Stimulated activated CD8-positive, alpha-beta memory T cell treated with anti-CD3 and anti-CD28 coated beads, Interleukin-4, amount 100 ng/mL, for 1 hour (primary cell): ENCODE measurements at regions not wholly inside any gene's neighbourhood (a gene's known extent, or its start where the extent isn't known, plus 50 kb on each side); places are given as distances from the start of the nearest gene placed in this dataset.

ENCODE experiments used
- DNase-seq, 2 donors: peaks; one replicate each; pipeline ENCODE4 v3.0.0-alpha.2; 2020; ENCODE audit warnings: low read depth in 2 of 2, low spot score in 1 of 2

GRCh38 chr22:47783433-47784366 lies 1021.2 kb downstream of the TBC1D22A start:
- no peak for DNase-seq

GRCh38 chr22:47782328-47783075 lies 1020.1 kb downstream of the TBC1D22A start:
- DNase-seq, result no peak

DNA sequence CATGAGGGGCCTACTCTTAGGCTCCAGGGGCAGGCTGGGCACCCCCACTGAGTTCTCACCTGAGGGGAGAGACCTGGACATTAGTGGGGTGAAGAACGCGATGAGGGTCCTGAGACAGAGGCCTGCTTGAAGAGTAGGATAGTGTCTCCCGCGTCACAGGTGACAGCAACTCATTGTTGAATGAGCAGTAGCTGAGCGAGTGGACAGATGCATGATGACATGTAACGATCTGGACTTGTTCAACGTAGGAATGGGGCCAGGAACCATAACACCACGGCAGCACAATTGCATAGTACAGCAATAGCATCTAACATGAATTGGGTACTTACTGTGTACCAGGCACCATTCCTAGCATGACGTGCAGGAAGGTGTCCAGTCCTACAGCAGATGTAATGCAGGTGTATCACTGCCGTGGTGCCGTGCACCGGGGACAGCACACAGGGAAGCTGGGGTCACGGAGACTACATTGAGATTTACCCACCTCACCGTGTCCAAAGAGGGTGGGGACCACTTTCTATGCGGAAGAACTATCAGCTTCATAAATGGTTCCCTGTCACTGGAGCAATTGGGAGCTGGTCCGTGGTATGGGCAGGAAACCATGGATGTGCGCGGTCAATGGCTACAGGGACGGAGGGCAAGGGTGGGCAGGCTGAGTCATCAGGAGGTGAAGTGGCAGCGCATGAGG lies 1019.1 kb downstream of the TBC1D22A start:
- no peak for DNase-seq

- no peak for DNase-seq
Observed at GRCh38 chr22:47781024-47781423, 1018.6 kb downstream of the TBC1D22A start.

DNA sequence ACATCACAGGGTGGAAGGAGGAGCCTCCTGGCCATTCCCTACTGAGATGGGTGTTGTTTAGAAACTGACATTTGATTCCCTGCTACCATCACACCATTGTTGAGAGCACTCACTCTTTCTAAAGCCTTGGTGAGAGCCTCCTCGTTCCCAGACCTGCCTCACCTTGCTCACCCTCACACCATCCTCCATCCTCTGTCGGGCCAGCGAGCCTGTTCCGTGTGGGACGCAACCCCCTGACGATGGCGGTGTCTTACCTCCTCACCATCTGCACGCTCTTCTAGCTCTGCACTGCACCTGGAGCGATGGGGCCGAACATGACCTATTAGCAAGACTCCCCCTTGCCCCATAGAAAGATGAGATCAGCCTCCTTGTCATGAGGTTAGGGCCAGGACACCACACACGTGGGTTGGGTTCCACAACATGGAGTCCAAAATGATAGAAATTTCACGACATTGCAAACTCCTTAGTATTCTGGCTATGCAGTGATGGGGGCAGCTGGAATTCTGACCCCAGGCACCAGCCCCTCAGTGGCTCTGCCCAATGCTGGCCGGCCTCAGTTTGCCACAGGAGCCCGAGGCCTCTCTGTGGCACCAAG lies 1017.9 kb downstream of the TBC1D22A start:
- no peak for DNase-seq

DNA sequence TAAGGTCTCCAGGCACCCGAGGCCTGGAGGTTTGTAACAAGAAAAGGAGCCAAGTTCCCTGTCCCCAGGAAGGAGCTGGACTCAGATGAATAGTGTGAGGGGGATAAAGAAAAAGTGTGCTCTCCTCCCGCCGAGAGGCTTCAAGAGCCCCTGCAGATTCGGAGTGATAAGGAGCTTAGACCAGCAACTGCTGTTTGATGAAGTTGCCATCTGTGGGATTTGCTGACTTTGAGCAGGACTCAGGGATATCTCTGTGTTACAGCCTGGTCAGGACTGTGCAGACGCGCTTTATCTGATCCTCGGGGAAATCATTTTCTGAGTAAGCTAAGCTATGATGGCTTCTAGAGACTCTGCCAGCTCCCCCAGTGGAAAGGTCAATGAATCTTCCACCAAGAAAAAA lies 1017.0 kb downstream of the TBC1D22A start:
- DNase-seq, result no peak

- no peak for DNase-seq
Observed at GRCh38 chr22:47778160-47778658, 1015.8 kb downstream of the TBC1D22A start.

GRCh38 chr22:47777426-47777825 lies 1015.0 kb downstream of the TBC1D22A start:
- no peak for DNase-seq

- no peak for DNase-seq
Observed at GRCh38 chr22:47776329-47776728, 1013.9 kb downstream of the TBC1D22A start.

GRCh38 chr22:47775686-47776085 lies 1013.2 kb downstream of the TBC1D22A start:
- DNase-seq, result no peak

GRCh38 chr22:47775191-47775590 lies 1012.7 kb downstream of the TBC1D22A start:
- no peak for DNase-seq

DNA sequence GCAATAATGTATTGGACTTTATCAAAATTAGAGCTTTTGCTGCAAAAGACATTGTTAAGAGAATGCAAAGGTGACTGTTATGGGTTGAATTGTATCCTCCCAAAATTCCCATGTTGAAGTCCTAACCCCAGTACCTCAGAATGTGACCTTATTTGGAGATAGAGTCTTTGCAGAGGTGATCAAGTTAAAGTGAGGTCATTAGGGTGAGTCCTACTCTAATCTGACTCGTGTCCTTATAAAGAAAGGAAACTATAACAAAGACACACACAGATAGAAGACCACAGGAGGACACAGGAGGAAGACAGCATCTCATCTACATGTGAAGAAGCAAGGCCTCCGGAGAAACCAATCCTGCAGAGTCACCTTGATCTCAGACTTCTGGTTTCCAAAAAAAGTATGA lies 1011.2 kb downstream of the TBC1D22A start:
- DNase-seq, result no peak

GRCh38 chr22:47772864-47773263 lies 1010.4 kb downstream of the TBC1D22A start:
- DNase-seq, result no peak

DNA sequence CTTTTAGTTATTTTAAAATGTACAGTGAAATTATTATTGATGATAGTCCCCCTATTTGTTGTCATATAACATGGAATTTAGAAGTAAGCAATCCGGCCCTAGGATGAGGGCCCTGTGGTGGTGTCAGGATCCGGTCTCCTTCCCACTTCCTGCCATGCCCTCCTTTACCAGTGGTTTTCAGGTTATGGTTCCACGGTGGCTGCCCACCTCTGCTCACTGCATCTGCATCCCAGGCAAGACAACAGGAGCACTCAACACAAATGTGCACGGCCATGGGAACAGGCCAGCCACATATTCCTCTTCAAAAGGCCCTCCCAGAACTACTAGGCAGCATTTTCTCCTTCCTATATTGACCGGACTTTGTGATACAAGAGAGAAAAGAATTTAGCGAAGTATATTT lies 1007.2 kb downstream of the TBC1D22A start:
- DNase-seq, result no peak

GRCh38 chr22:47768027-47768426 lies 1005.6 kb downstream of the TBC1D22A start:
- DNase-seq, result no peak

DNA sequence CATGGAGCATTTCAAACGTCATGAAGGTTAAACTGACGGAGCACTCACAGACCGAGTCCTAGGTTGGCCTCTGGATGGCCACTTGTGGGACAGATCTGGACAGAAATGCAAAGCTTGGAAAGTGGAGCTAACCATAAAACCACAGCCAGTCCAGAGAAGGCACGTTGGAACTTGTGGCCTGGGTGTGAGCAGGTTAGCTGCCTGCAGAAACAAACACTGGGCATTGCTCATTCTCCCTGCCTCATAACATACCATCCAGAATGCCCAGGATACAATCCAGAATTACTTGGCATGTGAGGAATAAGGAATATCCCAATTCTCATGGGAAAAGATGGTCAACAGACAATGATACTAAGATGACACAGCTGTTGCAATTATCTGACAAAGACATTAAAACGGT lies 1005.0 kb downstream of the TBC1D22A start:
- no peak for DNase-seq

- DNase-seq, result no peak
Observed at GRCh38 chr22:47765757-47766156, 1003.3 kb downstream of the TBC1D22A start.

DNA sequence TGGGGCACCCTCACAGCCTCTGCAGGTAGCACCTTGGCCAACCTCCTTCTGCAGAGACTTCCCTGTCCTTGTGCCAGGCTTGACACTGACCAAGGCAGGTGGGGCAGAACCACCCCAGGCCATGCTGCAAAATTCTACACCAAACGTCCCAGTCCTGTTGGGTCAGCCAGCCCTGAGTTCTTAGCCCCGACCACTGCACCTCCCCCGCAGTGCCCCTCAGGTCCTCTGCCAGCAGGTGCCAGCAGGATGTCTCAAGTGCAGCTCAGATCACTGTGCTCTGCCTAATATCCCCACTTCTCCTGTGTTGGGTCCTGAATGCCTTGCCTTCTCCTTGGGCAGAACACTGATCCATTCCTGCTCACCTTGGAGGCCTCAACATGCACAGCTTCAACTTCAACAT lies 999.7 kb downstream of the TBC1D22A start:
- no peak for DNase-seq

DNA sequence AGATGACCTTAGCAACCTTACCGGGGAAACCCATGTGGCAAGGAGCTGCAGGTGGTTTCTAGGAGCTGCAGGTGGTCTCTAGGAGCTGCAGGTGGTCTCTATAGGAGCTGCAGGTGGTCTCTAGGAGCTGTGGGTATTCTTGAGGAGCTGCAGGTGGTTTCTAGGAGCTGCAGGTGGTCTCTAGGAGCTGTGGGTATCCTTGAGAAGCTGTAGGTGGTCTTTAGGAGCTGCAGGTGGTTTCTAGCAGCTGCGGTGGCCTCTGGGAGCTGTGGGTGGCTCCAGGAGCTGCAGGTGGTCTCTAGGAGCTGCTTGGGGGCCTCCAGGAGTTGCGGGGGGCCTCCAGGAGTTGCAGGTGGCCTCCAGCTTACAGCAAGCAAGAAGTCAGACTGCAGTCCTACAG lies 997.5 kb downstream of the TBC1D22A start:
- DNase-seq, result no peak

DNA sequence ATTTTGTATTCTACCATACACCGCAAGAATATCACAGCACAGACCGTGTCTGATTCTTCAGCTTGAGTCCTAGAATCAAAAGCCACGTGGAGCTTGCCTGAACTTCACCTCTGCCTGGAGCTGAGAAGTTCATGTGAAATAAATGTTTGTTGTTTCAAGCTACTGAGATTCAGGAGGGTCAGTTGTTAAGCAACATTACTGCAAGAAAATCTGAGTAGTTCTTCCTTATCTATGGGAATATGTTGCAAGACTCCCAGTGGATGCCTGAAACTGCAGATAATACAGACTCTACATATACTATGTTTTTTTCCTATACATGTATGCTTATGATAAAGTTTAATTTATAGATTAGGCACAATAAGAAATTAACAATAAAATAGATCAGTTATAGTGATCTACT lies 995.3 kb downstream of the TBC1D22A start:
- no peak for DNase-seq

DNA sequence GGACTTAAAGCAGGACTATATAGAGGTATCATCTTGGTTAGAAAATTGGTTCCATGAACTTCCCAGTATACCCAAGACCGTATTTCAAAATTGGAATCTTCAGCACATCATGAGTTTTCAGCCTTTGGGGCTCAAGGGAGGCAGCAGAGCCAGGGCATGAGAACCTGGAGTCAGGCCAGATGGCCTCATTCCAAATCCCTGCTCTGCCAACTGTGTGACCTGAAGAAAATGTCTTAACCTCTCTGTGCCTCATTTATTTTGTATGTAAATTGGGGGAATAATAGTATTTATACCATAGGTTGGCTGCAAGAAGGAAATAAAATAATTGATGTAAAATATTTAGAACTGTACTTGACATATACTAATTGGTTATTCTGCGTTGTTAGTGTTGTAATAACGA lies 987.6 kb downstream of the TBC1D22A start:
- no peak for DNase-seq
